ENCODE measurements at regions not wholly inside any gene's neighbourhood (a gene's known extent, or its start where the extent isn't known, plus 50 kb on each side); places are given as distances from the start of the nearest gene placed in this dataset.
"Not testable (repeated sequence)": the region's sequence is repeated elsewhere in the genome, so short reads cannot be mapped to it uniquely, and the experiment has no call there.

GRCh38 chr2:16066261-16067036, 126.1 kb downstream of the MYCN start:
- Histone ChIP-seq H4K5ac (ENCODE audit: insufficient read length, low read depth, low read length) (no peak overlapping the region), H3K79me1 (ENCODE audit: insufficient read depth, low read depth, low read length, poor library complexity, severe bottlenecking) (no peaks in the 10 kb centered on the region), H3K23me2 (ENCODE audit: insufficient read length, low read depth, low read length, poor library complexity, severe bottlenecking) (no peaks in the 10 kb centered on the region), H2BK20ac (ENCODE audit: low read depth, low read length, poor library complexity, severe bottlenecking) (no peak overlapping the region), H2BK15ac (ENCODE audit: low read depth, low read length) (no peak overlapping the region), H3K23ac (ENCODE audit: insufficient read length, low read depth, low read length) (no peak overlapping the region), H2BK12ac (ENCODE audit: insufficient read length, low read depth, low read length) (no peak overlapping the region), H3K14ac (ENCODE audit: insufficient read depth, low read length) (no peak overlapping the region), H3K18ac (ENCODE audit: insufficient read length, low read depth, low read length) (no peak overlapping the region), H3K79me2 (ENCODE audit: insufficient read depth, low read length) (no peaks in the 10 kb centered on the region), H3K4me1 (ENCODE audit: insufficient read depth, low read length) (peaks cover 4% of the 10 kb centered on the region; the same call in 1 of the 2 replicates), H3K27ac (ENCODE audit: insufficient read length, low read depth, low read length) (no peak overlapping the region), H3K4ac (ENCODE audit: low read depth, low read length) (no peak overlapping the region), H2AK5ac (ENCODE audit: insufficient read length, low read length) (no peak overlapping the region), H3K9ac (ENCODE audit: extremely low read depth, insufficient read length, low read length) (no peak overlapping the region), H4K20me1 (ENCODE audit: control insufficient read depth, insufficient read depth, insufficient read length) (no peaks in the 10 kb centered on the region), H2AFZ (ENCODE audit: low read length) (no peak overlapping the region), H3K4me2 (ENCODE audit: insufficient read depth, insufficient read length, low read length) (no peak overlapping the region), H2BK120ac (ENCODE audit: low read depth, low read length, poor library complexity, severe bottlenecking) (no peak overlapping the region), H3K56ac (ENCODE audit: insufficient read length, low read depth, low read length) (no peak overlapping the region), H3K9me3 (ENCODE audit: control insufficient read depth, low read depth, low read length) (peaks cover 16% of the 10 kb centered on the region), H4K8ac (replicated peaks; ENCODE audit: insufficient read length, low read depth, low read length) (no peak overlapping the region), H3T11ph (ENCODE audit: low read length) (no peak overlapping the region), H2BK5ac (ENCODE audit: insufficient read length, low read length) (no peak overlapping the region), H4K91ac (ENCODE audit: insufficient read length, low read depth, low read length) (no peak overlapping the region), H3K27me3 (ENCODE audit: insufficient read depth, low read length) (no peaks in the 10 kb centered on the region; the same call in 1 of the 2 replicates)
- Mint-ChIP-seq H3K9me3 (peaks cover 32 to 35% of the 10 kb centered on the region in 2 experiments), H3K27me3 (ENCODE audit: low read depth) (peaks cover 4% of the 10 kb centered on the region), H3K27ac (no peak overlapping the region), H3K36me3 (ENCODE audit: insufficient read depth in 1 of 3, low read depth in 3 of 3) (peaks cover 15 to 31% (median 21%) of the 10 kb centered on the region in 3 experiments), H3K4me3 (no peak overlapping the region; a peak in 1 of 5 replicates), H3K4me1 (peaks cover 19 to 24% of the 10 kb centered on the region in 2 experiments)
- no peak for DNase-seq
- TF ChIP-seq, protein P1, sequence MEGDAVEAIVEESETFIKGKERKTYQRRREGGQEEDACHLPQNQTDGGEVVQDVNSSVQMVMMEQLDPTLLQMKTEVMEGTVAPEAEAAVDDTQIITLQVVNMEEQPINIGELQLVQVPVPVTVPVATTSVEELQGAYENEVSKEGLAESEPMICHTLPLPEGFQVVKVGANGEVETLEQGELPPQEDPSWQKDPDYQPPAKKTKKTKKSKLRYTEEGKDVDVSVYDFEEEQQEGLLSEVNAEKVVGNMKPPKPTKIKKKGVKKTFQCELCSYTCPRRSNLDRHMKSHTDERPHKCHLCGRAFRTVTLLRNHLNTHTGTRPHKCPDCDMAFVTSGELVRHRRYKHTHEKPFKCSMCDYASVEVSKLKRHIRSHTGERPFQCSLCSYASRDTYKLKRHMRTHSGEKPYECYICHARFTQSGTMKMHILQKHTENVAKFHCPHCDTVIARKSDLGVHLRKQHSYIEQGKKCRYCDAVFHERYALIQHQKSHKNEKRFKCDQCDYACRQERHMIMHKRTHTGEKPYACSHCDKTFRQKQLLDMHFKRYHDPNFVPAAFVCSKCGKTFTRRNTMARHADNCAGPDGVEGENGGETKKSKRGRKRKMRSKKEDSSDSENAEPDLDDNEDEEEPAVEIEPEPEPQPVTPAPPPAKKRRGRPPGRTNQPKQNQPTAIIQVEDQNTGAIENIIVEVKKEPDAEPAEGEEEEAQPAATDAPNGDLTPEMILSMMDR (conservative IDR thresholded peaks at IDR 0.05): no peak
- no CpG with 5 or more reads among the region's 4 CpGs for WGBS (ENCODE audit: extremely low coverage, insufficient read length, low lambda C conversion rate)

- H3K79me1 ChIP-seq (ENCODE audit: insufficient read depth, low read depth, low read length, poor library complexity, severe bottlenecking); H3K4me2 ChIP-seq (ENCODE audit: insufficient read depth, insufficient read length, low read length); H3K23ac ChIP-seq (ENCODE audit: insufficient read length, low read depth, low read length); H3K27me3 Mint-ChIP-seq (ENCODE audit: low read depth); H3K27ac ChIP-seq (ENCODE audit: insufficient read length, low read depth, low read length); H2BK5ac ChIP-seq (ENCODE audit: insufficient read length, low read length); H2BK15ac ChIP-seq (ENCODE audit: low read depth, low read length); H3K56ac ChIP-seq (ENCODE audit: insufficient read length, low read depth, low read length); H4K20me1 ChIP-seq (ENCODE audit: control insufficient read depth, insufficient read depth, insufficient read length); H4K8ac ChIP-seq (replicated peaks; ENCODE audit: insufficient read length, low read depth, low read length); H4K5ac ChIP-seq (ENCODE audit: insufficient read length, low read depth, low read length); H3K27me3 ChIP-seq (ENCODE audit: insufficient read depth, low read length); H3K27ac Mint-ChIP-seq; H3K18ac ChIP-seq (ENCODE audit: insufficient read length, low read depth, low read length); H3K79me2 ChIP-seq (ENCODE audit: insufficient read depth, low read length); H4K91ac ChIP-seq (ENCODE audit: insufficient read length, low read depth, low read length); H3K9ac ChIP-seq (ENCODE audit: extremely low read depth, insufficient read length, low read length); H3T11ph ChIP-seq (ENCODE audit: low read length); H3K23me2 ChIP-seq (ENCODE audit: insufficient read length, low read depth, low read length, poor library complexity, severe bottlenecking); H2BK12ac ChIP-seq (ENCODE audit: insufficient read length, low read depth, low read length); H3K4me1 ChIP-seq (ENCODE audit: insufficient read depth, low read length); H3K14ac ChIP-seq (ENCODE audit: insufficient read depth, low read length); H3K4me3 Mint-ChIP-seq; H2BK20ac ChIP-seq (ENCODE audit: low read depth, low read length, poor library complexity, severe bottlenecking); H2AFZ ChIP-seq (ENCODE audit: low read length); DNase-seq; H2BK120ac ChIP-seq (ENCODE audit: low read depth, low read length, poor library complexity, severe bottlenecking); H3K4ac ChIP-seq (ENCODE audit: low read depth, low read length); H2AK5ac ChIP-seq (ENCODE audit: insufficient read length, low read length): not testable (repeated sequence)
- peaks cover 16% of the 10 kb centered on the region for H3K9me3 ChIP-seq (ENCODE audit: control insufficient read depth, low read depth, low read length)
- peaks cover 12 to 14% of the 10 kb centered on the region in 2 experiments for H3K4me1 Mint-ChIP-seq
- H3K36me3 Mint-ChIP-seq (ENCODE audit: insufficient read depth in 1 of 3, low read depth in 3 of 3): peaks cover 20 to 31% (median 21%) of the 10 kb centered on the region in 3 experiments
- WGBS (ENCODE audit: extremely low coverage, insufficient read length, low lambda C conversion rate): no CpG with 5 or more reads among the region's 4 CpGs
- H3K9me3 Mint-ChIP-seq: peaks cover 35 to 37% of the 10 kb centered on the region in 2 experiments
Observed at GRCh38 chr2:16065272-16066069, 125.1 kb downstream of the MYCN start.

Measured in H9 (cell line).